Dedifferentiated amniotic fluid mesenchymal stem cell (primary cell): ENCODE measurements at regions not wholly inside any gene's neighbourhood (a gene's known extent, or its start where the extent isn't known, plus 50 kb on each side); places are given as distances from the start of the nearest gene placed in this dataset.

Source experiments
- DNase-seq: peaks from one replicate; pipeline ENCODE4 v3.0.0-alpha.2; 2016; ENCODE audit errors: extremely low spot score

DNA sequence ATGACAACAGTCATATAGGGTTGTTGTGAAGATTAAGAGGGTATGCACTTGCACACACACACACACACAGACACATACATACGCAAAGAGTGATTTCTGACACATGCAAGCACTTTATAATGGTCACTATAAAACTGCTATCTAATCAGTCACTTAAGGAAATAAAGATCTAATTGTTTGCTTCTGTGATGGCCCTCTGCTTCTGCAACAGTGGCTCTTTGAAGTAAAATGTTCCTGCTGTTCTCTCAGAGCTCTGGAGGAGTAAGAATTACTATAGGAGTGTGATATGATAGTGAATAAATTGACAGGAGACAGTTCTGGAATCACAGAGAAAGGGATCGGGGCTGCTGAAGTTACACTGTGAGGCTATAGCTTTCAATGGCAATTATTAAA, 494.5 kb upstream of the B3GALT2 start:
- DNase-seq, result no peak

GRCh38 chr1:193680247-193680923, 494.0 kb upstream of the B3GALT2 start:
- DNase-seq, result no peak

DNA sequence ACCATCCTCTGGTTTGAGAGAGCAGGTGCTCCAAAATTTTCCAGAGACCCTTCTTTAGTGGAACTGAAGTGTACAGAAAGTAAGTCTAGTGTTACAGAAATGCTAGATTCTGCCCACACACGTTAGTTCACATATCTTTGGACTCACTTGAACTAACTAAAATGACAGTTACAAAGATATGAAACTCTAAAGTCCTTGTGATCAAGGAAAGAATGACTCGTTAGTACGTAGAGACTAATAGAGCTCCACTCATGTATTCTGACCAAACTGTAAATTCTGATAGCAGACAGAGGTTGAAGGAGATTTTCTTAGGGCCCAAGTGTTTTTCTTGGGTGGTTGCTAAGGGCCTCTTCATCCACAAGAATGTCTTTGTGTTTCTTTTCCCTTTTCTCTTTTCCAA, 491.5 kb upstream of the B3GALT2 start:
- no peak for DNase-seq

GRCh38 chr1:193676996-193677549, 490.7 kb upstream of the B3GALT2 start:
- DNase-seq, result no peak

DNA sequence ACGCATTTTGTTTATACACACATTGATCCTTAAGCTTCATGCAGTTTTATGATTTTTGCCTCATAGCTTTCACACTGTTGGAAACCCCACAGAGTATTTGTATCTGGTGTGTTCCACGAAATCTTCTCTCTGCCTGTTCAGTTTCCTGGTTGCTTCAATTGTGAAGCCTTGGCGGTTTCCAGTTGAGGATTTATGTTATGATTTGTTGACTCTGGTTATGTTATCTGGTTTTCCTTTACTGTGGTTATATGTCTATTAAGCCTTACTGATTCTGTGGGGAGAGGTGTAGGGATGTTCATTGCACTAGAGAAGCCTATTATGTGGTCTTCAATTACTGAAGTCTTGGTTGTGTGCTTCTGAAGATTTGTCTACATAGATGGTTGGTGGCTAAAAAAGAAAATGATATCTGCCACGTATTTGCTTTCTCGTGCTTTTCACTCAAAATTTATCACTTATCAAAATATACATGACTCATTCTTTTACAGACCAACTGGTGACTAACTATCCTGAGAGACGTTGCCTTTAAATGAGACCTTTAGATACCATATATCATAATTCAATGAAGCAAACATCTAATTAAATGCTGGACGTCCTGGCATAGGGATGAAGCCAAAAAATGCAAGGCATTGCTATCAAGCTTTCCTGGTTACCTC, 488.0 kb upstream of the B3GALT2 start:
- no peak for DNase-seq

DNA sequence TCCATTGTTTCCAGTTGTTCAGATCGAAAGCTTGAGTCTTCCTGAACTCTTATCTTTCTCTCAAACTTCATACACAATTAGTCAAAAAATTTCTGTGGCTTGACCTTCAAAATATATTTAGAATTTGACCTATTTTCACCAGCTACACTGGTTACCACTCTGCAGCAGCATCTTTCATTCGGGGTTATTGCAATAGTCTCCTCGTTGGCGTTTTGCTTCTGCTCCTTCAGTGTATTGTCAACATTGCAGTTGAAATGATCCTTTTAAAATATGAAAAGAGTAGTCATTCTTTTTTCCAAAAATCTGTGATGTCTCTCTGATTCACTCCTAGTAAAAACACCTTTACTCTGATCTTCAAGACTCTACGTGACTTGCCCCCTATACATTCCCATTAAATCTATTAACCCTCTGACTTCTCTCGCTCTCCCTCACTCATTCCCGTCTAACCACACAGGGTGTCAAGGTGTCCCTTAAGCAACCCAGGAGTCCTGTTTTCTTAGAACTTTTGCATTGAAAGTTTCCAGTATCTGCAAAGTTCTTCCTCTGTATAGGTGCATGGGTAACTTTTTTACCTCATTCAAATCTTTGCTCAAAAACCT, 480.2 kb upstream of the B3GALT2 start:
- DNase-seq, result no peak

DNA sequence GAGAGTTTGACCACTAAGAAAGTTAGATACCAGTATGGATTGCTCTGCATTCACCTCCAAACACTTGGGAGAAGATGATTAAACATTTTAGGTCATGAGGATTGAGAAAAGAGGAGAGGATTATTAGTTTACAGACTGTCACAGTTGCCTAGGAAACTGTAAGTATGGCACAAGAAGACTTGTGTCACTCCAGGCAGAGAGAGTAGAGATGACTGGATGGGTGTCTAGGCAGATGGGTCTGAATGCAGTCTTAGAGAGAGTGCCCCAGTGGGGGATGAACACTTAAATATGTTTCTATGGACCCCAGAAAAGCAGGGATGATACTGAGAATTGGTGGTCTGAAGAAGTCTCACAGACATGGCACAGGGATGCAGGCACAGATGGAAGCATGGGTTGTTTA, 477.6 kb upstream of the B3GALT2 start:
- DNase-seq, result no peak

- DNase-seq, result no peak
Observed at GRCh38 chr1:193662030-193662429, 475.6 kb upstream of the B3GALT2 start.

DNA sequence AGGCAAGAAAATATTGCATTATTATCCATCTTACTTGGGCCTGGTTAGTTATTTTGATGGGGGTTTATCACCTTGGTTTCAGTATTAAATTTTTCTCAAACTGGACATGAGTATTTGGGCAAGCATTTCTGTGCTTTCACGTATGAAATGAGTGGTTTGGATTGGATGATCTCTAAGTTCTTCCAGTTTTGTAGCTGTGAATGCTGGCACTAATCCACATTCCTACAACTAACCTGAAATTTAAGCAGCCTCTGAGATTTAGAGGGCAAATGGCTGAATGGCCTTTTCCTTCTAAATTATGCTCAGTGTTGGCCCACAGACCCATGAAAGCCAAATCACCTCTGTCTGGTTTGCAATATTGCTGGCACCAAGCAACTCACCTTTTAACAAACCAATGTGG, 475.0 kb upstream of the B3GALT2 start:
- no peak for DNase-seq

DNA sequence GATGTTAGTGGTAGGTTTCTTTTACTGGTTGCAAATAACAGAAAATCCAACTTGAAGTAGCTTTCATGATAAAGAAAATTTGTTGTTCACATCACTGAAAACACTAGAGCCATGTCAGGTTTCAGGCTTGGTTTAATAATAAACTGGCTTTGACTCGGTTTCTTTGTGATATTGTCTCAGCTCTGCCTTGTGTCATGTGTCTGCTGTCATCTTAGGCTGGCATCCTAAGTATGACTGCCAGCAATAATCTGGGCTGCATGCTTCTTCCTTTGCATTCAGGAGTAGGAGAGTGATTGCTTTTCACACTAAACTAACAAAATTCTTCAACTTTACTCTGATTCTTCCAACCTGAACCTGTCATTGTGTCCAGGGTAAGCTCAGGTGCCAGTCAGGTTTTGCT, 474.0 kb upstream of the B3GALT2 start:
- no peak for DNase-seq

GRCh38 chr1:193658691-193659090, 472.3 kb upstream of the B3GALT2 start:
- no peak for DNase-seq

- no peak for DNase-seq
Observed at GRCh38 chr1:193658081-193658480, 471.7 kb upstream of the B3GALT2 start.

GRCh38 chr1:193657552-193657951, 471.1 kb upstream of the B3GALT2 start:
- DNase-seq, result no peak

- DNase-seq, result no peak
Observed at GRCh38 chr1:193656841-193657240, 470.4 kb upstream of the B3GALT2 start.

DNA sequence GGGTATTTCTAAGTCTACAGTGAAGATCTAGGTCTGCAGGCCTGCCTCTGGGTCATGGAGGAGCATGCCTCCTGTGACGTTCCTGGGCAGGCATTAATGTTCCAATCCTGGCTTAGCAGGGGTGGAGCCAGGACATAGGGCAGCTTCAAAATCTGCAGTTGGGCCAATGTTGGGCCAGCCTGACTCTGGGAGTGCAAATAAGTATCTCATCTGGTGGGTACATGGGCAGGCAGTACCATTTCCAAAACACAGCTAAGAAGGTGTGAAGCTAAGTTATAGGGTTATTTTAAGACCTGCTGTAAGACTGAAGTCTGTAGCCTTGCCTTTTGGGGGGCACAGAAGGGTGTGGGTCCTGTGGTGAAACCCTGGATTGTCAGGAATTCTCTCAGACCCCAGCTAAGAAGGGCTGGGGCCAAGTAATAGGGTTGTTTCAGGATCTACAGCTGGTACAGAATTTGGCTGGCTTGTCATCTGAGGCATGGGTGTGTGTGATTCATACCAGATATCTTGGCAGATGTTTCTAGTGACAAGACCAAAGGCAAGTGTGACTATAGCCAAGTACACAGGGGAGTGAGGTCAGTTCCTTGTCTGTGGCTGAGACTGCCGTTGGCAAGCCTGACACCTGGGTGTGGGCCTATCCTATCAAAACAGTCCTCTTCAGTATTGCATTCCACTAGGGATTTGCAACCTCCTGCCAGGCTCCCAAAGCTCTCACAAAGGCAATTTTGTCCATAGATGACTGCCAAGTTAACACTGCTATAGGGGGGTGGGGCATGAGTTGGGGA, 468.7 kb upstream of the B3GALT2 start:
- DNase-seq, result no peak

DNA sequence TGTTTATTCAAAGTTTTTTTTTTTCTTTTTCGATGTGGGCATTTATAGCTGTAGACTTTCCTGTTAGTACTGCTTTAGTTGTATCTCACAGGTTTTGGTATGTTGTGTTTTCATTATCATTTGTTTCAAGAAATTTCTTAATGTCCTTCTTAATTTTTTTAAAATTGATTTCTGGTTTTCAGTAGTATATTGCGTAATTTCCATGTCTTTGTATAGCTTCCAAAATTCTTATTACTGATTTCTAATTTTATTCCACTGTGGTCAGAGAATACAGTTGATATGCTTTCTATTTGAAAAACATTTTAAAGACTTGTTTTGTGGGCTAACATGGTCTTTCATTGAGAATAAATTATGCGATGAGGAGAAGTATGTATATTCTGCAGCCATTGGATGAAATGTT, 463.2 kb upstream of the B3GALT2 start:
- no peak for DNase-seq

GRCh38 chr1:193634876-193635275, 448.5 kb upstream of the B3GALT2 start:
- no peak for DNase-seq

- DNase-seq, result no peak
Observed at GRCh38 chr1:193634470-193634869, 448.1 kb upstream of the B3GALT2 start.

GRCh38 chr1:193633991-193634390, 447.6 kb upstream of the B3GALT2 start:
- DNase-seq, result no peak

GRCh38 chr1:193633093-193633492, 446.7 kb upstream of the B3GALT2 start:
- no peak for DNase-seq

- no peak for DNase-seq
Observed at GRCh38 chr1:193631306-193631705, 444.9 kb upstream of the B3GALT2 start.

- DNase-seq, result no peak
Observed at GRCh38 chr1:193629875-193630274, 443.5 kb upstream of the B3GALT2 start.
